HL-60 (cell line): ENCODE measurements at regions not wholly inside any gene's neighbourhood (a gene's known extent, or its start where the extent isn't known, plus 50 kb on each side); places are given as distances from the start of the nearest gene placed in this dataset.

ENCODE experiments used
- GABPA ChIP-seq: IDR thresholded peaks from 2 replicates; pipeline ENCODE4 v1.6.1; 2012; ENCODE audit warnings: low read depth
- POLR2AphosphoS5 ChIP-seq: IDR thresholded peaks from 2 replicates; pipeline ENCODE4 v1.6.1; 2012; ENCODE audit warnings: low read depth
- SPI1 ChIP-seq: IDR thresholded peaks from 2 replicates; pipeline ENCODE4 v1.6.1; 2012; ENCODE audit warnings: low read depth, mild to moderate bottlenecking, borderline replicate concordance
- TF ChIP-seq, protein P1 (sequence below): IDR thresholded peaks from one replicate; pipeline ENCODE4 v1.5.1; 2011; ENCODE audit warnings: low read length, control low read depth, inconsistent platforms; ENCODE audit not compliant: insufficient read depth
- TF ChIP-seq, protein P2 (sequence below): IDR thresholded peaks from 2 replicates; pipeline ENCODE4 v1.6.1; 2012; ENCODE audit warnings: low read depth; ENCODE audit not compliant: insufficient replicate concordance

DNA sequence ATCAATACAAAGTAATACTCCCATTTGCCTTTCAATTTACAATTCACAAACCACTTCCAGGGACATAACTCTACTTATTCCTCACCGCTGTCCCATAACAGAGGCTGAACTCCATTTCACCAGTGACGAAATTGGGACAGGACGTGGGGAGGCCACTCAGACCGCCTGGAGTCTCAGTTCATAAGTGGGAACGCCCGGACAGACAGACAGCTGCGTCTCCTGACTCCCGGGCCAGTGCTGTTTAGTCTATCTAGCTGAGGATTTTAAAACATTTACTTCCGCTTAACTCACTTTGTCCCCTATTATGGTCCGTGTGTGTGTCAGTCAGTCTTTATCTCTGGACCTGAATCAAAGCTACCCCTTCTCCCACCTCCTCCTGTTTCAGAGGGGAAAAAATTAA, 67.4 kb upstream of the ZNF438 start:
- TF ChIP-seq POLR2AphosphoS5 (no peak), SPI1 (no peak), GABPA (no peak)
- TF ChIP-seq, protein P1, sequence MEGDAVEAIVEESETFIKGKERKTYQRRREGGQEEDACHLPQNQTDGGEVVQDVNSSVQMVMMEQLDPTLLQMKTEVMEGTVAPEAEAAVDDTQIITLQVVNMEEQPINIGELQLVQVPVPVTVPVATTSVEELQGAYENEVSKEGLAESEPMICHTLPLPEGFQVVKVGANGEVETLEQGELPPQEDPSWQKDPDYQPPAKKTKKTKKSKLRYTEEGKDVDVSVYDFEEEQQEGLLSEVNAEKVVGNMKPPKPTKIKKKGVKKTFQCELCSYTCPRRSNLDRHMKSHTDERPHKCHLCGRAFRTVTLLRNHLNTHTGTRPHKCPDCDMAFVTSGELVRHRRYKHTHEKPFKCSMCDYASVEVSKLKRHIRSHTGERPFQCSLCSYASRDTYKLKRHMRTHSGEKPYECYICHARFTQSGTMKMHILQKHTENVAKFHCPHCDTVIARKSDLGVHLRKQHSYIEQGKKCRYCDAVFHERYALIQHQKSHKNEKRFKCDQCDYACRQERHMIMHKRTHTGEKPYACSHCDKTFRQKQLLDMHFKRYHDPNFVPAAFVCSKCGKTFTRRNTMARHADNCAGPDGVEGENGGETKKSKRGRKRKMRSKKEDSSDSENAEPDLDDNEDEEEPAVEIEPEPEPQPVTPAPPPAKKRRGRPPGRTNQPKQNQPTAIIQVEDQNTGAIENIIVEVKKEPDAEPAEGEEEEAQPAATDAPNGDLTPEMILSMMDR = no peak
- TF ChIP-seq, protein P2, sequence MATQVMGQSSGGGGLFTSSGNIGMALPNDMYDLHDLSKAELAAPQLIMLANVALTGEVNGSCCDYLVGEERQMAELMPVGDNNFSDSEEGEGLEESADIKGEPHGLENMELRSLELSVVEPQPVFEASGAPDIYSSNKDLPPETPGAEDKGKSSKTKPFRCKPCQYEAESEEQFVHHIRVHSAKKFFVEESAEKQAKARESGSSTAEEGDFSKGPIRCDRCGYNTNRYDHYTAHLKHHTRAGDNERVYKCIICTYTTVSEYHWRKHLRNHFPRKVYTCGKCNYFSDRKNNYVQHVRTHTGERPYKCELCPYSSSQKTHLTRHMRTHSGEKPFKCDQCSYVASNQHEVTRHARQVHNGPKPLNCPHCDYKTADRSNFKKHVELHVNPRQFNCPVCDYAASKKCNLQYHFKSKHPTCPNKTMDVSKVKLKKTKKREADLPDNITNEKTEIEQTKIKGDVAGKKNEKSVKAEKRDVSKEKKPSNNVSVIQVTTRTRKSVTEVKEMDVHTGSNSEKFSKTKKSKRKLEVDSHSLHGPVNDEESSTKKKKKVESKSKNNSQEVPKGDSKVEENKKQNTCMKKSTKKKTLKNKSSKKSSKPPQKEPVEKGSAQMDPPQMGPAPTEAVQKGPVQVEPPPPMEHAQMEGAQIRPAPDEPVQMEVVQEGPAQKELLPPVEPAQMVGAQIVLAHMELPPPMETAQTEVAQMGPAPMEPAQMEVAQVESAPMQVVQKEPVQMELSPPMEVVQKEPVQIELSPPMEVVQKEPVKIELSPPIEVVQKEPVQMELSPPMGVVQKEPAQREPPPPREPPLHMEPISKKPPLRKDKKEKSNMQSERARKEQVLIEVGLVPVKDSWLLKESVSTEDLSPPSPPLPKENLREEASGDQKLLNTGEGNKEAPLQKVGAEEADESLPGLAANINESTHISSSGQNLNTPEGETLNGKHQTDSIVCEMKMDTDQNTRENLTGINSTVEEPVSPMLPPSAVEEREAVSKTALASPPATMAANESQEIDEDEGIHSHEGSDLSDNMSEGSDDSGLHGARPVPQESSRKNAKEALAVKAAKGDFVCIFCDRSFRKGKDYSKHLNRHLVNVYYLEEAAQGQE = no peak
